ENCODE measurements at regions not wholly inside any gene's neighbourhood (a gene's known extent, or its start where the extent isn't known, plus 50 kb on each side); places are given as distances from the start of the nearest gene placed in this dataset.

- TF ChIP-seq, protein P1, sequence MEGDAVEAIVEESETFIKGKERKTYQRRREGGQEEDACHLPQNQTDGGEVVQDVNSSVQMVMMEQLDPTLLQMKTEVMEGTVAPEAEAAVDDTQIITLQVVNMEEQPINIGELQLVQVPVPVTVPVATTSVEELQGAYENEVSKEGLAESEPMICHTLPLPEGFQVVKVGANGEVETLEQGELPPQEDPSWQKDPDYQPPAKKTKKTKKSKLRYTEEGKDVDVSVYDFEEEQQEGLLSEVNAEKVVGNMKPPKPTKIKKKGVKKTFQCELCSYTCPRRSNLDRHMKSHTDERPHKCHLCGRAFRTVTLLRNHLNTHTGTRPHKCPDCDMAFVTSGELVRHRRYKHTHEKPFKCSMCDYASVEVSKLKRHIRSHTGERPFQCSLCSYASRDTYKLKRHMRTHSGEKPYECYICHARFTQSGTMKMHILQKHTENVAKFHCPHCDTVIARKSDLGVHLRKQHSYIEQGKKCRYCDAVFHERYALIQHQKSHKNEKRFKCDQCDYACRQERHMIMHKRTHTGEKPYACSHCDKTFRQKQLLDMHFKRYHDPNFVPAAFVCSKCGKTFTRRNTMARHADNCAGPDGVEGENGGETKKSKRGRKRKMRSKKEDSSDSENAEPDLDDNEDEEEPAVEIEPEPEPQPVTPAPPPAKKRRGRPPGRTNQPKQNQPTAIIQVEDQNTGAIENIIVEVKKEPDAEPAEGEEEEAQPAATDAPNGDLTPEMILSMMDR (IDR thresholded peaks at IDR 0.05; ENCODE audit: insufficient read depth, low read length, poor library complexity, severe bottlenecking) = no peak
- no peak overlapping the region for H3K4me3 ChIP-seq (ENCODE audit: low read depth, low read length)
- no peaks in the 10 kb centered on the region for H3K36me3 ChIP-seq (ENCODE audit: control insufficient read depth, insufficient read depth, low read length)
These were observed 58.8 kb downstream of the SPRY1 start for GRCh38 chr4:123455360-123455759.

GRCh38 chr4:123462007-123462406 lies 65.4 kb downstream of the SPRY1 start:
- no peaks in the 10 kb centered on the region for H3K36me3 ChIP-seq (ENCODE audit: control insufficient read depth, insufficient read depth, low read length)
- TF ChIP-seq, protein P1 (IDR thresholded peaks at IDR 0.05; ENCODE audit: insufficient read depth, low read length, poor library complexity, severe bottlenecking) = no peak
- no peak for DNase-seq (ENCODE audit: low read depth)
- no peaks in the 10 kb centered on the region for H3K27me3 ChIP-seq (ENCODE audit: control insufficient read depth, insufficient read depth, low read length)
- H3K4me3 ChIP-seq (ENCODE audit: low read depth, low read length) = no peak overlapping the region

More at GRCh38 chr4:123455360-123455759, 58.8 kb downstream of the SPRY1 start:
- H3K27me3 ChIP-seq (ENCODE audit: control insufficient read depth, insufficient read depth, low read length) = no peaks in the 10 kb centered on the region
- no peak for DNase-seq (ENCODE audit: low read depth)

GRCh38 chr4:123463869-123464268 lies 67.3 kb downstream of the SPRY1 start:
- TF ChIP-seq, protein P1 (IDR thresholded peaks at IDR 0.05; ENCODE audit: insufficient read depth, low read length, poor library complexity, severe bottlenecking) = no peak
- no peak for DNase-seq (ENCODE audit: low read depth)
- Histone ChIP-seq H3K4me3 (ENCODE audit: low read depth, low read length) (no peak overlapping the region), H3K36me3 (ENCODE audit: control insufficient read depth, insufficient read depth, low read length) (no peaks in the 10 kb centered on the region), H3K27me3 (ENCODE audit: control insufficient read depth, insufficient read depth, low read length) (no peaks in the 10 kb centered on the region)

DNA sequence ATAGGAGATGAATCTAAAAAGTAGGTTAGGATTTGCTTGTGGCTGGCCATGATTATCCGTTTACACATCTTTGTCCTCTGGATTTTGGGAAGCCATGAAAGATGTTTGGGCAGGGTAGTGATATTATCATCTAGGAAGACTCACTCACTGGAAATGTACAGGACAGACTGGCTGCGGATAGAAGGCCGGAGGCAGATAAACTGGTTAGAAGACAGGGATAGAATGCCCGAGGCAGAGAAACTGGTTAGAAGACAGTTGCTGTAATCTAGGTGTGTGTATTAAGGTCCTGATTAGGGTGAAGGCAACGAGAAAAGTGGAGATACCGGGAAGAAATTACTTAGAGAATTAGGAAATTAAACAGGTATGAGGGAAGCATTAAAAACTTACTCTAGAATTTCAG lies 68.8 kb downstream of the SPRY1 start:
- no peaks in the 10 kb centered on the region for H3K36me3 ChIP-seq (ENCODE audit: control insufficient read depth, insufficient read depth, low read length)
- H3K27me3 ChIP-seq (ENCODE audit: control insufficient read depth, insufficient read depth, low read length) = no peaks in the 10 kb centered on the region
- no peak overlapping the region for H3K4me3 ChIP-seq (ENCODE audit: low read depth, low read length)
- TF ChIP-seq, protein P1 (IDR thresholded peaks at IDR 0.05; ENCODE audit: insufficient read depth, low read length, poor library complexity, severe bottlenecking) = no peak
- no peak for DNase-seq (ENCODE audit: low read depth)

DNA sequence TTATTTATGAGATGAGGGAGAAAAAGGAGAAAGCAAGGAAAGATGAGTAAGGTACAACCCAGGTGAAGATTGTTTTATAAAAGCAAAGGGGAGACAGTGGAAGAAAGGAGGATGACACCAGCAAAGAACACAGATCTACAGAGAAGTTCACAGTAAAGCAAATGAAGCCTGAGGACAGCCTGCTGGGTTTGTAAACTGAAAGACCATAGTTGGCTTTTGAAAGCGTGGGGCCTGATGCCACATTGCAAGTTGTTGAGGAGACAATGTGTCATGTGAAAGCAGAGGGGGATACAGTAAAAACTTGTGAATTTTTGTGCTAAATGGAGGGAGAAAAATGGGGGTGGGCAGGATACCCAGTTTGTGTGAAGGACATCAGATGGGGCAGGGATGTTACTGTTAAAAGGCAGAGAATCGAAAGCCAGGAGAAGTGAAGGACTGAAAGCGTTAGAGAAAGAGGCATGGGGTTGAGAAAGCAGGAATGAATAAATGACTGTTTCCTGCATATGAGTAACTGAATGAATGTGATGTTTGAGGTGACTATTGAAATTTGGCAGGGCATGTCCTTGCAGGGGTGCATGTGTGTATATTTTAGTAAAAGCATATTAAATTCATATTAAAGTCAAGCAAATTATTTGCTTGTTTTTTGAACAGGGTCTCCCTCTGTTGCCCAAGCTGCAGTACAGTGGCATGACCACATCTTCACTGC lies 69.6 kb downstream of the SPRY1 start:
- Histone ChIP-seq H3K4me3 (ENCODE audit: low read depth, low read length) (no peak overlapping the region), H3K27me3 (ENCODE audit: control insufficient read depth, insufficient read depth, low read length) (no peaks in the 10 kb centered on the region), H3K36me3 (ENCODE audit: control insufficient read depth, insufficient read depth, low read length) (no peaks in the 10 kb centered on the region)
- no peak for DNase-seq (ENCODE audit: low read depth)
- TF ChIP-seq, protein P1 (IDR thresholded peaks at IDR 0.05; ENCODE audit: insufficient read depth, low read length, poor library complexity, severe bottlenecking) = no peak

GRCh38 chr4:123468479-123469031 lies 72.0 kb downstream of the SPRY1 start:
- Histone ChIP-seq H3K36me3 (ENCODE audit: control insufficient read depth, insufficient read depth, low read length) (no peaks in the 10 kb centered on the region), H3K27me3 (ENCODE audit: control insufficient read depth, insufficient read depth, low read length) (no peaks in the 10 kb centered on the region), H3K4me3 (ENCODE audit: low read depth, low read length) (no peak overlapping the region)
- TF ChIP-seq, protein P1 (IDR thresholded peaks at IDR 0.05; ENCODE audit: insufficient read depth, low read length, poor library complexity, severe bottlenecking) = no peak
- no peak for DNase-seq (ENCODE audit: low read depth)
